ENCODE measurements at regions not wholly inside any gene's neighbourhood (a gene's known extent, or its start where the extent isn't known, plus 50 kb on each side); places are given as distances from the start of the nearest gene placed in this dataset.

GRCh38 chr20:6618051-6618450 is 149.4 kb upstream of the BMP2 start:
- H3K4me3 ChIP-seq (ENCODE audit: insufficient read depth, low read depth, low read length), result no peak overlapping the region
- Mint-ChIP-seq H3K36me3 (ENCODE audit: low read depth, unreplicated experiment) (no peaks in the 10 kb centered on the region), H3K27ac (ENCODE audit: unreplicated experiment) (no peak overlapping the region), H3K4me1 (ENCODE audit: low read depth, unreplicated experiment) (peaks cover 4% of the 10 kb centered on the region), H3K27me3 (ENCODE audit: low read depth, unreplicated experiment) (no peaks in the 10 kb centered on the region), H3K4me3 (ENCODE audit: unreplicated experiment) (no peak overlapping the region), H3K9me3 (ENCODE audit: unreplicated experiment) (no peaks in the 10 kb centered on the region)
- H4K20me1 ChIP-seq (ENCODE audit: insufficient read depth, low read length), result no peaks in the 10 kb centered on the region
- H3K4me2 ChIP-seq (ENCODE audit: low read length), result no peak overlapping the region
- no peaks in the 10 kb centered on the region for H3K27me3 ChIP-seq (ENCODE audit: insufficient read depth, low read length)
- FAIRE-seq, result no peak
- no peak overlapping the region for H2AFZ ChIP-seq (ENCODE audit: low read depth, low read length)
- no peak overlapping the region for H3K27ac ChIP-seq (ENCODE audit: low read depth, low read length)
- no peaks in the 10 kb centered on the region for H3K79me2 ChIP-seq (ENCODE audit: insufficient read depth, low read length)
- H3K9me3 ChIP-seq (ENCODE audit: insufficient read depth, low read depth, low read length), result no peaks in the 10 kb centered on the region
- no peaks in the 10 kb centered on the region for H3K4me1 ChIP-seq (ENCODE audit: insufficient read depth, low read length)
- DNase-seq (ENCODE audit: low read depth), result no peak
- H3K9ac ChIP-seq (ENCODE audit: low read length), result no peak overlapping the region
- no peaks in the 10 kb centered on the region for H3K36me3 ChIP-seq (ENCODE audit: insufficient read depth, low read length)
- TF ChIP-seq EZH2 (IDR thresholded peaks at IDR 0.05; ENCODE audit: insufficient read depth, low read length), result no peak

GRCh38 chr20:6616421-6616820 is 151.1 kb upstream of the BMP2 start:
- H3K27me3 ChIP-seq (ENCODE audit: insufficient read depth, low read length), result no peaks in the 10 kb centered on the region
- H2AFZ ChIP-seq (ENCODE audit: low read depth, low read length), result no peak overlapping the region
- H3K36me3 ChIP-seq (ENCODE audit: insufficient read depth, low read length), result no peaks in the 10 kb centered on the region
- Mint-ChIP-seq H3K27me3 (ENCODE audit: low read depth, unreplicated experiment) (no peaks in the 10 kb centered on the region), H3K9me3 (ENCODE audit: unreplicated experiment) (no peaks in the 10 kb centered on the region), H3K4me1 (ENCODE audit: low read depth, unreplicated experiment) (peaks cover 4% of the 10 kb centered on the region), H3K27ac (ENCODE audit: unreplicated experiment) (no peak overlapping the region), H3K36me3 (ENCODE audit: low read depth, unreplicated experiment) (no peaks in the 10 kb centered on the region), H3K4me3 (ENCODE audit: unreplicated experiment) (no peak overlapping the region)
- no peaks in the 10 kb centered on the region for H3K9me3 ChIP-seq (ENCODE audit: insufficient read depth, low read depth, low read length)
- TF ChIP-seq EZH2 (IDR thresholded peaks at IDR 0.05; ENCODE audit: insufficient read depth, low read length) (no peak), CTCF (IDR thresholded peaks at IDR 0.05; ENCODE audit: insufficient read depth, low read depth, low read length) (no peak)
- DNase-seq (ENCODE audit: low read depth) (no peak), FAIRE-seq (no peak)
- no peak overlapping the region for H3K4me3 ChIP-seq (ENCODE audit: insufficient read depth, low read depth, low read length)
- no peak overlapping the region for H3K9ac ChIP-seq (ENCODE audit: low read length)
- H4K20me1 ChIP-seq (ENCODE audit: insufficient read depth, low read length), result no peaks in the 10 kb centered on the region
- H3K4me2 ChIP-seq (ENCODE audit: low read length), result no peak overlapping the region
- H3K4me1 ChIP-seq (ENCODE audit: insufficient read depth, low read length), result no peaks in the 10 kb centered on the region
- no peak overlapping the region for H3K27ac ChIP-seq (ENCODE audit: low read depth, low read length)
- no peaks in the 10 kb centered on the region for H3K79me2 ChIP-seq (ENCODE audit: insufficient read depth, low read length)

GRCh38 chr20:6614836-6615235 is 152.7 kb upstream of the BMP2 start:
- H3K4me3 Mint-ChIP-seq (ENCODE audit: unreplicated experiment), result no peak overlapping the region

More at GRCh38 chr20:6614836-6615235, 152.7 kb upstream of the BMP2 start:
- no peak overlapping the region for H3K4me2 ChIP-seq (ENCODE audit: low read length)
- no peaks in the 10 kb centered on the region for H3K79me2 ChIP-seq (ENCODE audit: insufficient read depth, low read length)
- no peak overlapping the region for H3K9ac ChIP-seq (ENCODE audit: low read length)
- FAIRE-seq, result no peak
- TF ChIP-seq EZH2 (IDR thresholded peaks at IDR 0.05; ENCODE audit: insufficient read depth, low read length), result no peak
- TF ChIP-seq CTCF (IDR thresholded peaks at IDR 0.05; ENCODE audit: insufficient read depth, low read depth, low read length), result no peak
- H3K9me3 ChIP-seq (ENCODE audit: insufficient read depth, low read depth, low read length), result no peaks in the 10 kb centered on the region
- no peak overlapping the region for H2AFZ ChIP-seq (ENCODE audit: low read depth, low read length)
- no peak overlapping the region for H3K4me3 ChIP-seq (ENCODE audit: insufficient read depth, low read depth, low read length)
- no peaks in the 10 kb centered on the region for H3K27me3 ChIP-seq (ENCODE audit: insufficient read depth, low read length)
- H3K27ac ChIP-seq (ENCODE audit: low read depth, low read length), result no peak overlapping the region
- no peaks in the 10 kb centered on the region for H3K4me1 ChIP-seq (ENCODE audit: insufficient read depth, low read length)
- H4K20me1 ChIP-seq (ENCODE audit: insufficient read depth, low read length), result no peaks in the 10 kb centered on the region
- Mint-ChIP-seq H3K36me3 (ENCODE audit: low read depth, unreplicated experiment) (no peaks in the 10 kb centered on the region), H3K27ac (ENCODE audit: unreplicated experiment) (no peak overlapping the region), H3K9me3 (ENCODE audit: unreplicated experiment) (no peaks in the 10 kb centered on the region), H3K4me1 (ENCODE audit: low read depth, unreplicated experiment) (peaks cover 4% of the 10 kb centered on the region), H3K27me3 (ENCODE audit: low read depth, unreplicated experiment) (no peaks in the 10 kb centered on the region)
- H3K36me3 ChIP-seq (ENCODE audit: insufficient read depth, low read length), result no peaks in the 10 kb centered on the region
- no peak for DNase-seq (ENCODE audit: low read depth)

All from astrocyte (in vitro differentiated cells and primary cell).